Neutrophil (primary cell): ENCODE measurements at regions not wholly inside any gene's neighbourhood (a gene's known extent, or its start where the extent isn't known, plus 50 kb on each side); places are given as distances from the start of the nearest gene placed in this dataset.

Source experiments
- H3K27ac ChIP-seq: fragments of 200-600 bp; sonication (generic); 2 replicates; pipeline ENCODE4 v1.5.1; 2016; ENCODE audit warnings: mild to moderate bottlenecking, moderate library complexity
- H3K27me3 ChIP-seq: fragments of 200-600 bp; sonication (generic); 2 replicates; pipeline ENCODE4 v1.6.0; 2016; ENCODE audit warnings: mild to moderate bottlenecking
- H3K36me3 ChIP-seq: fragments of 200-600 bp; sonication (generic); 2 replicates; pipeline ENCODE4 v1.5.1; 2017
- H3K4me1 ChIP-seq, 2 experiments: fragments of 200-600 bp in 1 of 2; sonication (generic) in 1 of 2; 1 replicate in 1 of 2; 2 replicates in 1 of 2; pipeline versions ENCODE4 v1.5.1 to v1.6.1; 2013 to 2016; ENCODE audit warnings: low read depth in 1 of 2, low read length in 1 of 2, mild to moderate bottlenecking in 1 of 2, moderate library complexity in 1 of 2; ENCODE audit not compliant: control insufficient read depth in 1 of 2, insufficient read depth in 1 of 2
- H3K4me3 ChIP-seq, 2 experiments: fragments of 200-600 bp in 1 of 2; sonication (generic) in 1 of 2; 1 replicate in 1 of 2; 2 replicates in 1 of 2; pipeline ENCODE4 v1.5.1; 2013 to 2016; ENCODE audit warnings: low read depth in 1 of 2, low read length in 1 of 2, mild to moderate bottlenecking in 1 of 2, moderate library complexity in 1 of 2
- H3K9me3 ChIP-seq: fragments of 200-600 bp; sonication (generic); 2 replicates; pipeline ENCODE4 v1.5.1; 2016
- TF ChIP-seq, protein P1 (sequence below): fragments of 200-600 bp; sonication (generic); IDR thresholded peaks from 2 replicates; pipeline ENCODE4 v1.5.1; 2016; ENCODE audit warnings: antibody characterized with exemption

DNA sequence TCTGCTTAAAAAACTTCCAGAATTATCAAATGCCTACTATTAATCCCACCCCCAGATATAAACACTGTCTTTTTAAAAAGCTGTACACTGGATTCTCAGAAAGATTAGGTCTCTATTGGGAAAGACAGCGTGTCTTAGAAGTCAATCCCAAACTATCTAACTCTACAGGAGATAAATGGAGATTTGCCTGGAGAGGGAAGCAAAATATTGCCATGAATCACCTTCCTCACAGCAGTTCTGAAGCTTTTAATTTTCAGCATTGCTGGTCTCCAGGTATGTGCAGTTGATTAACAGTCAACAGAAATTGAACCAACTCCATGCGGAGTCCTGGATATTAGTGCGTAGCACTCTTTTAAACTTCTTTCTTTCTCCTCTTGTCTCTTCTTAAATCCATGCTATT, 122.2 kb downstream of the DSC3 start:
- Histone ChIP-seq H3K27me3 (no peaks in the 10 kb centered on the region), H3K27ac (no peak overlapping the region), H3K9me3 (no peaks in the 10 kb centered on the region), H3K36me3 (no peaks in the 10 kb centered on the region), H3K4me1 (no peaks in the 10 kb centered on the region), H3K4me3 (no peak overlapping the region)
- TF ChIP-seq, protein P1, sequence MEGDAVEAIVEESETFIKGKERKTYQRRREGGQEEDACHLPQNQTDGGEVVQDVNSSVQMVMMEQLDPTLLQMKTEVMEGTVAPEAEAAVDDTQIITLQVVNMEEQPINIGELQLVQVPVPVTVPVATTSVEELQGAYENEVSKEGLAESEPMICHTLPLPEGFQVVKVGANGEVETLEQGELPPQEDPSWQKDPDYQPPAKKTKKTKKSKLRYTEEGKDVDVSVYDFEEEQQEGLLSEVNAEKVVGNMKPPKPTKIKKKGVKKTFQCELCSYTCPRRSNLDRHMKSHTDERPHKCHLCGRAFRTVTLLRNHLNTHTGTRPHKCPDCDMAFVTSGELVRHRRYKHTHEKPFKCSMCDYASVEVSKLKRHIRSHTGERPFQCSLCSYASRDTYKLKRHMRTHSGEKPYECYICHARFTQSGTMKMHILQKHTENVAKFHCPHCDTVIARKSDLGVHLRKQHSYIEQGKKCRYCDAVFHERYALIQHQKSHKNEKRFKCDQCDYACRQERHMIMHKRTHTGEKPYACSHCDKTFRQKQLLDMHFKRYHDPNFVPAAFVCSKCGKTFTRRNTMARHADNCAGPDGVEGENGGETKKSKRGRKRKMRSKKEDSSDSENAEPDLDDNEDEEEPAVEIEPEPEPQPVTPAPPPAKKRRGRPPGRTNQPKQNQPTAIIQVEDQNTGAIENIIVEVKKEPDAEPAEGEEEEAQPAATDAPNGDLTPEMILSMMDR: no peak

DNA sequence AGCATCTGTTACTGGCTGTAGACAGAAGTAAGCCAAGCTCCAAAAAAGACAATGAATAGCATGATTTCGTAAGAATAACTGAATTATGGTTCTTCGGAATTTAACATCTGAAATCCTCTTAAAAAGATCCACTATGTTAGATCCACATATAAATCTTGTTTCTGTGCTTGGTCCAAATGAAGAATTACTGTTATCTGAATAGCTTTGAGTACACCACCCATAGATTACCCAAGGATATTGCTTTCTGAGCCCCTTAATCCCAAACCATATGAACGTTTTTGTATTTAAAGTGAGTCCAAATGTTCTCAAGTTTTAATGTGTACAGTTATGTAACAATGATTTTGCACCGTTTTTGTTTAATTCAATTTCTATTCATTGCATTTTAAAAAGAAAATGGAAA, 124.9 kb downstream of the DSC3 start:
- TF ChIP-seq, protein P1: no peak
- Histone ChIP-seq H3K9me3 (no peaks in the 10 kb centered on the region), H3K27ac (no peak overlapping the region), H3K4me3 (no peak overlapping the region), H3K36me3 (no peaks in the 10 kb centered on the region), H3K27me3 (no peaks in the 10 kb centered on the region), H3K4me1 (no peaks in the 10 kb centered on the region)

DNA sequence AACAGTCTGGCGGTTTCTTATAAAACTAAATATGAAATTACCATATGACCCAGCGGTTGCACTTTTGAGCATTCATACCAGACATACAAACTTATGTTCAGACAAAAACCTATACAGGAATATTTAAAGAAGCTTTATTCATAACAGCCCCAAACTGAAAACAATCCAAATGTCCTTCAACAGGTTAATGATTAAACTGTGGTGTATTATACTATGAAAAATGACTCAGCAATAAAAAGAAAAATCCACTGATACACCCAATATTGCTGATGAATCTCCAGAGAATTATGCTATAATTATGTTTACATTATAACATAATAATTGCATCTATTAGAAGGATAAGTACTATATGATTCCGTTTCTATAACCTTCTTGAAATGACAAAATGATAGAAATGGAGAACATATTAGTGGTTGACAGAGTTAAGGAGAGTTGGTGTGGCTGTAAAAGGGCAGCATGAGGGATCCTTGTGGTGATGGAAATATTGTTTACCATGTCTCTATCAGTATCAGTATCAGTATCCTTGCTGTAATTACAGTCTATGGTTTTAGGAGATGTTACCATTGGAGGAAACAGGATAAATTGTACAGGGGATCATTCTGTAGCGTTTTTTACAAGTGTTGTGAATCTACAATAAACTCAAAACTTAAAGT, 127.1 kb downstream of the DSC3 start:
- H3K9me3 ChIP-seq: no peaks in the 10 kb centered on the region
- TF ChIP-seq, protein P1: no peak
- no peaks in the 10 kb centered on the region for H3K36me3 ChIP-seq
- no peaks in the 10 kb centered on the region for H3K4me1 ChIP-seq
- H3K27ac ChIP-seq: no peak overlapping the region
- no peaks in the 10 kb centered on the region for H3K27me3 ChIP-seq
- no peak overlapping the region for H3K4me3 ChIP-seq

DNA sequence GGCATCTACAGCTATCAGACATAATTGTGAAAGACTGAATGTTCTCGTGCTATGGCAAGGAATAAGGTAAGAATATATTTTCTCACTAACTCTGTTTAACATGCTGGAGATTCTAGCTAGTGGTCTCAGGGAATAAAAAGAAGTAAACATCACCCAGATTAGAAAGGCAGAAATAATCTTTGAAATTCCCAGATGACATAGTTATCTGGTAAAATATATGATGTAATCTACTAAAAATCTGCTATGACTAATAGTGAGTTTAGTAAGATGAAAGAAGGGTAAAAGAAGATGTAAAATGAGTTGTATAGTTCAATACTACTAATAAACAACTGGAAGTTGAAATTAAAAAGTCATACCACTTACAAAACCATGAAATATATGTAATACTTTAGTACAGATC, 134.2 kb downstream of the DSC3 start:
- Histone ChIP-seq H3K27ac (no peak overlapping the region), H3K4me3 (no peak overlapping the region), H3K4me1 (no peaks in the 10 kb centered on the region), H3K9me3 (no peaks in the 10 kb centered on the region), H3K36me3 (no peaks in the 10 kb centered on the region), H3K27me3 (no peaks in the 10 kb centered on the region)
- TF ChIP-seq, protein P1: no peak

DNA sequence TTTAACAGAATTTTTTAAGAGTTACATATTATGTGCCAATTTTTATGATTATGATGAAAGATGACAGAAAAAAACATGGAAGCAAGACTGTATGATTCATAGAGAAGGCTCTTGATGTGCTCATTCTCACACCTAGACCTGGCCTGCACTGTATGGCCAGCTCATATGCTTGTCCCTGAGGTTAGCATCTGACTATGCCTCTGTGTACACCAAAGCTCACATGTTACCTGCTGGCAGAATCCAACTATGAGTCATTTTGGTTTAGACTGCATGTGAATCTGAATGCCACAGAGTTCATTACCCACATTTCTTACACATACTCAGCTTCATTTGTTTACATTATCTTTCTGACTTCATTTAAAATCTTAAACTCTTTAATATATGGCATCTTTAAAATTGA, 139.0 kb downstream of the DSC3 start:
- Histone ChIP-seq H3K36me3 (no peaks in the 10 kb centered on the region), H3K9me3 (no peaks in the 10 kb centered on the region), H3K27ac (no peak overlapping the region), H3K4me3 (no peak overlapping the region), H3K4me1 (no peaks in the 10 kb centered on the region), H3K27me3 (no peaks in the 10 kb centered on the region)
- TF ChIP-seq, protein P1: no peak
